GM12873 (cell line): ENCODE measurements at regions not wholly inside any gene's neighbourhood (a gene's known extent, or its start where the extent isn't known, plus 50 kb on each side); places are given as distances from the start of the nearest gene placed in this dataset.

Experiments
- TF ChIP-seq, protein P1 (sequence below): IDR thresholded peaks from 2 replicates; pipeline ENCODE4 v1.5.1; 2012; ENCODE audit warnings: low read depth, mild to moderate bottlenecking, moderate library complexity, low read length, control low read depth; ENCODE audit not compliant: insufficient read depth; ENCODE audit errors: missing control alignments

GRCh38 chr2:107094450-107094986, 208.6 kb upstream of the ST6GAL2 start:
- TF ChIP-seq, protein P1, sequence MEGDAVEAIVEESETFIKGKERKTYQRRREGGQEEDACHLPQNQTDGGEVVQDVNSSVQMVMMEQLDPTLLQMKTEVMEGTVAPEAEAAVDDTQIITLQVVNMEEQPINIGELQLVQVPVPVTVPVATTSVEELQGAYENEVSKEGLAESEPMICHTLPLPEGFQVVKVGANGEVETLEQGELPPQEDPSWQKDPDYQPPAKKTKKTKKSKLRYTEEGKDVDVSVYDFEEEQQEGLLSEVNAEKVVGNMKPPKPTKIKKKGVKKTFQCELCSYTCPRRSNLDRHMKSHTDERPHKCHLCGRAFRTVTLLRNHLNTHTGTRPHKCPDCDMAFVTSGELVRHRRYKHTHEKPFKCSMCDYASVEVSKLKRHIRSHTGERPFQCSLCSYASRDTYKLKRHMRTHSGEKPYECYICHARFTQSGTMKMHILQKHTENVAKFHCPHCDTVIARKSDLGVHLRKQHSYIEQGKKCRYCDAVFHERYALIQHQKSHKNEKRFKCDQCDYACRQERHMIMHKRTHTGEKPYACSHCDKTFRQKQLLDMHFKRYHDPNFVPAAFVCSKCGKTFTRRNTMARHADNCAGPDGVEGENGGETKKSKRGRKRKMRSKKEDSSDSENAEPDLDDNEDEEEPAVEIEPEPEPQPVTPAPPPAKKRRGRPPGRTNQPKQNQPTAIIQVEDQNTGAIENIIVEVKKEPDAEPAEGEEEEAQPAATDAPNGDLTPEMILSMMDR, result no peak

DNA sequence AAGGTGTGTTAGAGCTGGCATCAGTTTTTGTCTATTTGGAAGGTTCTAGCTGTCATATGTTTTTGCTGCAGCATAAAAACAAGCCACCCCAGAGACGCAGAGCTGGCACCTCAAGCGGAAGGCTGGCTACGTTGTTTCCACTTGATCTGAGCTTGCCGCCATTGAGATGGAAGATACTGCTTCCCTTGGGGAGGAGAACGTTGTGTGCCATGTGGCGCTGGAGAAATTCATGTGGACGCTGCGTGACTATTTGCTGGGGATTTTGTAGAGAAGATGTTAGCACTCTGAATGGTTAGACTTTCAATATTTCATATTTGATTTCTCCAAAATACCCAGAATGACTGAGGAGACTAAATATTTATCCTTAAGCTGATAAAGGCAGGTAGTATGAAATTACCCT, 216.2 kb upstream of the ST6GAL2 start:
- TF ChIP-seq, protein P1, result no peak

GRCh38 chr2:107107351-107107750, 221.4 kb upstream of the ST6GAL2 start:
- TF ChIP-seq, protein P1, result no peak

GRCh38 chr2:107108556-107108955, 222.6 kb upstream of the ST6GAL2 start:
- TF ChIP-seq, protein P1, result no peak

DNA sequence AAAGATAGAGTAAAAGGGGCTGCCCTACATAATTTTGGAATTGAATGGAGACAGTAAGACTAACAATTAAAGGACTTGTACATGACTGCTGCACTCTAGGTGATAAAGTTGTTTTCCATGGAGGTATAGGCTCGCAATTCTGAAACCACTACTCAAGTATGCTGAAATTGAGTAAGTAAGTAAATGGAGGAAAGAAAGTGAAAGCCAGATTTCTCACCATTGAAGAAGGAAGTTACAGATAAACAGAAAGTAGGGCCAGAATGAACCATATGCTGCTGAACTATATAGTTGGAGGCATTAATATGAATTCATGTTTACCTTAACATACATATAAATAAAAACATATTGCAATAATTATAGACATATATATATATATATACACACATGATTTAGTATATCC, 225.7 kb upstream of the ST6GAL2 start:
- TF ChIP-seq, protein P1, result no peak

DNA sequence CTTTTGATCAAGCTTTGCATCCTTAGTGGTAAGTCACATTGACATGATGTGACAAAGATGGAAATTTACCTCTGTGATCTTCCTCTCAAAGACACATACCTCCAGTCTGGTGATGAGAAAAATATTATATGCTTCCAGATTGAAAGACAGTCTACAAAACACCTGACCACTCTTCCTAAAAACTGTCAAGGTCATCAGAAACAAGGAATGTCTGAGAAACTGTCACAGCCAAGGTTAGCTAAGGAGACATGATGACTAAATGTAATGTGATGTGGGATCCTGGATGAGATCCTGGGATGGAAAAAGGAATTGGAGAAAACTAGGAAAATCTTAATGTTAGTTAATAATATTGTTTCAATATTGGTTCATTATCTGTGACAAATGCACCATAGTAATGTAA, 226.6 kb upstream of the ST6GAL2 start:
- TF ChIP-seq, protein P1, result no peak

DNA sequence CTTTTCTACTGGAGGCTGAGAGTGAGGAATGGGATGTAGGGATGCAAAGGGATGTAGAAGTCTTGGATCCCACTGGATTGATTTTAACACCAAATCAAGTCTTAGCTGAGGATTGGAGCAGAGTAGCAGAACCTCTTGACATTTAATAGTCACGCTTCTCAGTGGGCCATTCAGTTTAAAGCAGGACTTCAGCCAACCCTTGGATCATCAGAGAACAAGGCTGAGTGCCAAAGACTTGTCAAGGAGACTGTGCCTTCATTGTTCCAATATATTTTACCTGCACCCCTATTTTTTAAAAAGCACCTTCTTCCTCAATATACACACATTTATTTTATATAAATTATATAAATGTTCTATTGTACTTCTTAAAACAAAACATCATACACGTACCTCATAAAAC, 242.4 kb upstream of the ST6GAL2 start:
- TF ChIP-seq, protein P1, result no peak
